ENCODE measurements at regions not wholly inside any gene's neighbourhood (a gene's known extent, or its start where the extent isn't known, plus 50 kb on each side); places are given as distances from the start of the nearest gene placed in this dataset.

- TF ChIP-seq CTCF (conservative IDR thresholded peaks at IDR 0.05 in 1 of 2, IDR thresholded peaks at IDR 0.05 in 1 of 2; ENCODE audit: extremely low read depth in 1 of 2, insufficient read depth in 1 of 2, low read depth in 1 of 2, low read length in 2 of 2) (no peak), EZH2 (IDR thresholded peaks at IDR 0.05; ENCODE audit: borderline replicate concordance, low read length) (no peak)
Observed at GRCh38 chr6:156315146-156315545, 462.0 kb upstream of the ARID1B start.

Measured in mammary epithelial cell (primary cell).